Adrenal gland (tissue), 9 donors: ENCODE measurements at regions not wholly inside any gene's neighbourhood (a gene's known extent, or its start where the extent isn't known, plus 50 kb on each side); places are given as distances from the start of the nearest gene placed in this dataset.

Experiments
- DNase-seq, 7 donors: peaks; one replicate each; pipeline ENCODE4 v3.0.0-alpha.2; 2019 to 2020
- H3K27ac ChIP-seq, 5 donors: fragments of 200-600 bp; sonication (generic) in 4 of 5; 1 replicate in 3 of 5; 2 replicates in 2 of 5; pipeline versions ENCODE4 v1.5.1 to v1.8.0; 2016 to 2020; ENCODE audit warnings: mild to moderate bottlenecking in 1 of 5
- H3K27me3 ChIP-seq: fragments of 200-600 bp; 2 replicates; pipeline ENCODE4 v1.8.0; 2021
- H3K36me3 ChIP-seq, 2 donors: fragments of 200-600 bp; replicated peaks in 1 of 2; 1 replicate in 1 of 2; 2 replicates in 1 of 2; pipeline versions ENCODE4 v1.5.1 to v1.8.0; 2018 to 2022
- H3K4me1 ChIP-seq, 2 donors: fragments of 200-600 bp; replicated peaks in 1 of 2; 1 replicate in 1 of 2; 2 replicates in 1 of 2; pipeline versions ENCODE4 v1.5.1 to v1.8.0; 2018 to 2021
- H3K4me3 ChIP-seq, 4 donors: fragments of 200-600 bp; sonication (generic) in 3 of 4; one replicate each; pipeline ENCODE4 v1.5.1; 2016 to 2018
- H3K9me3 ChIP-seq, 3 donors: fragments of 200-600 bp; sonication (generic) in 1 of 3; replicated peaks in 1 of 3; 1 replicate in 2 of 3; 2 replicates in 1 of 3; pipeline versions ENCODE4 v1.5.1 to v1.8.0; 2016 to 2021
- CTCF ChIP-seq, 6 experiments: fragments of 450-650 bp in 4 of 6; fragments of 200-600 bp in 2 of 6; sonication (generic) in 1 of 6; IDR thresholded peaks; 1 replicate in 5 of 6; 2 replicates in 1 of 6; pipeline versions ENCODE4 v1.5.1 to v1.8.0; 2016 to 2021; ENCODE audit warnings: antibody characterized with exemption in 6 of 6, mild to moderate bottlenecking in 2 of 6, moderate library complexity in 1 of 6
- POLR2A ChIP-seq, 2 donors: fragments of 450-650 bp; IDR thresholded peaks; one replicate each; pipeline ENCODE4 v1.6.1; 2017; ENCODE audit warnings: antibody characterized with exemption in 2 of 2, mild to moderate bottlenecking in 2 of 2, moderate library complexity in 1 of 2
- WGBS, 4 donors: extraction: QIAGEN DNeasy Blood & Tissue Kit in 2 of 4; methylation state at CpG; one replicate each; pipeline versions ENCODE4 v1.1.5 to v1.1.7; 2013 to 2017; 5-methylcytosine and 5-hydroxymethylcytosine counted together
- intact Hi-C, 2 donors: fragments of 100-400 bp; cut with DNase I; formaldehyde crosslinking; loops; one replicate each; pipeline versions ENCODE4 v1.14.1 to v1.15.0; 2022 to 2023
- donor health status: healthy with polysubstance abuse.
- donor health status: Bipolar disorder and iron deficiency.
- donor health status: DM: yes; HTN: yes; CAD: no.
- donor health status: DM: no; HTN: no; CAD: no.
- donor health status: DM: no; HTN: no; CAD: no.

- H3K4me3 ChIP-seq: no peak overlapping the region
- TF ChIP-seq POLR2A (IDR thresholded peaks at IDR 0.05): no peak
- no peak for TF ChIP-seq CTCF (IDR thresholded peaks at IDR 0.05)
- H3K36me3 ChIP-seq: no peaks in the 10 kb centered on the region
- DNase-seq: no peak
- peaks cover 8 to 9% of the 10 kb centered on the region in 2 donors for H3K4me1 ChIP-seq
- WGBS, 4 donors: 74 to 84% (median 80%) methylated on average over 12 of the region's 12 CpGs
- H3K27me3 ChIP-seq: no peaks in the 10 kb centered on the region
- intact Hi-C loops: loop anchor here in 1 of 2 donors (5.0 kb wide), 2 partner anchors 85 to 105 kb away; no protein-coding TSS in a partner anchor
- no peak overlapping the region for H3K27ac ChIP-seq
- no peaks in the 10 kb centered on the region for H3K9me3 ChIP-seq
These were observed 63.8 kb downstream of the TNFAIP2 start for GRCh38 chr14:103186909-103187586.

GRCh38 chr14:103187911-103188310 lies 64.7 kb downstream of the TNFAIP2 start:
- no peak for DNase-seq
- no peak overlapping the region for H3K4me3 ChIP-seq
- H3K9me3 ChIP-seq: no peaks in the 10 kb centered on the region
- 83 to 88% (median 87%) methylated on average over 4 of the region's 4 CpGs for WGBS, 4 donors
- intact Hi-C loops: loop anchor here in 1 of 2 donors (5.0 kb wide), 2 partner anchors 86 to 104 kb away; no protein-coding TSS in a partner anchor
- TF ChIP-seq CTCF (IDR thresholded peaks at IDR 0.05) (no peak), POLR2A (IDR thresholded peaks at IDR 0.05) (no peak)
- H3K27ac ChIP-seq: no peak overlapping the region
- peaks cover 8 to 9% of the 10 kb centered on the region in 2 donors for H3K4me1 ChIP-seq
- H3K36me3 ChIP-seq: no peaks in the 10 kb centered on the region
- H3K27me3 ChIP-seq: no peaks in the 10 kb centered on the region

- Histone ChIP-seq H3K27me3 (no peaks in the 10 kb centered on the region), H3K4me1 (peaks cover 8 to 9% of the 10 kb centered on the region in 2 donors), H3K27ac (no peak overlapping the region), H3K4me3 (peak overlapping the region in 1 of 4 donors; percentile 47), H3K9me3 (no peaks in the 10 kb centered on the region), H3K36me3 (no peaks in the 10 kb centered on the region)
- intact Hi-C loops: loop anchor here in 1 of 2 donors (5.0 kb wide), 2 partner anchors 87 to 103 kb away; no protein-coding TSS in a partner anchor
- no peak for TF ChIP-seq POLR2A (IDR thresholded peaks at IDR 0.05)
- TF ChIP-seq CTCF (IDR thresholded peaks at IDR 0.05): peak in 3 of 6 experiments; percentile 34 to 46 (median 40)
- DNase-seq: peak in 4 of 7 donors; percentile 37 to 48 (median 45)
- 3 to 25% (median 10%) methylated on average over 4 to 67 of the region's 67 CpGs for WGBS, 4 donors
These were observed 65.7 kb downstream of the TNFAIP2 start for GRCh38 chr14:103188810-103189480.
